ENCODE measurements at regions not wholly inside any gene's neighbourhood (a gene's known extent, or its start where the extent isn't known, plus 50 kb on each side); places are given as distances from the start of the nearest gene placed in this dataset.
"Not testable (repeated sequence)": the region's sequence is repeated elsewhere in the genome, so short reads cannot be mapped to it uniquely, and the experiment has no call there.

- H3K9me3 ChIP-seq (ENCODE audit: control insufficient read depth, low read length); DNase-seq; H3K4me3 ChIP-seq (ENCODE audit: low read length in 2 of 2); H3K36me3 ChIP-seq (ENCODE audit: control insufficient read depth in 1 of 2, insufficient read depth in 2 of 2, low read length in 1 of 2); H3K4me1 ChIP-seq (ENCODE audit: control insufficient read depth in 1 of 2, insufficient read depth in 2 of 2, low read length in 2 of 2); H3K27ac ChIP-seq (ENCODE audit: low read depth in 1 of 2, low read length in 2 of 2); H3K27me3 ChIP-seq (ENCODE audit: control insufficient read depth in 1 of 2, insufficient read depth in 2 of 2, low read length in 1 of 2); ATAC-seq (ENCODE audit: low FRiP score); intact Hi-C loops (cut with DNase I): not testable (repeated sequence)
- WGBS, 2 donors = 86 to 92% methylated on average over 5 of the region's 5 CpGs
Observed at GRCh38 chr2:230634721-230635313, 77.8 kb upstream of the CAB39 start.

GRCh38 chr2:230636684-230637271, 75.9 kb upstream of the CAB39 start:
- Histone ChIP-seq H3K27me3 (ENCODE audit: control insufficient read depth in 1 of 2, insufficient read depth in 2 of 2, low read length in 1 of 2) (no peaks in the 10 kb centered on the region), H3K27ac (ENCODE audit: low read depth in 1 of 2, low read length in 2 of 2) (no peak overlapping the region), H3K36me3 (ENCODE audit: control insufficient read depth in 1 of 2, insufficient read depth in 2 of 2, low read length in 1 of 2) (no peaks in the 10 kb centered on the region), H3K4me1 (ENCODE audit: control insufficient read depth in 1 of 2, insufficient read depth in 2 of 2, low read length in 2 of 2) (no peaks in the 10 kb centered on the region), H3K4me3 (ENCODE audit: low read length in 2 of 2) (no peak overlapping the region), H3K9me3 (ENCODE audit: control insufficient read depth, low read length) (no peaks in the 10 kb centered on the region)
- intact Hi-C loops (cut with DNase I) = no loop called here
- no peak for DNase-seq
- no peak for ATAC-seq (ENCODE audit: low FRiP score)
- WGBS, 2 donors = 56 to 58% methylated on average over 6 of the region's 6 CpGs

GRCh38 chr2:230637486-230637885, 75.2 kb upstream of the CAB39 start:
- DNase-seq; H3K36me3 ChIP-seq (ENCODE audit: control insufficient read depth in 1 of 2, insufficient read depth in 2 of 2, low read length in 1 of 2); H3K27me3 ChIP-seq (ENCODE audit: control insufficient read depth in 1 of 2, insufficient read depth in 2 of 2, low read length in 1 of 2); intact Hi-C loops (cut with DNase I); H3K4me3 ChIP-seq (ENCODE audit: low read length in 2 of 2); H3K4me1 ChIP-seq (ENCODE audit: control insufficient read depth in 1 of 2, insufficient read depth in 2 of 2, low read length in 2 of 2); ATAC-seq (ENCODE audit: low FRiP score); H3K9me3 ChIP-seq (ENCODE audit: control insufficient read depth, low read length); H3K27ac ChIP-seq (ENCODE audit: low read depth in 1 of 2, low read length in 2 of 2): not testable (repeated sequence)
- 83 to 85% methylated on average over 8 of the region's 8 CpGs for WGBS, 2 donors

- Histone ChIP-seq H3K27me3 (ENCODE audit: control insufficient read depth in 1 of 2, insufficient read depth in 2 of 2, low read length in 1 of 2) (no peaks in the 10 kb centered on the region), H3K9me3 (ENCODE audit: control insufficient read depth, low read length) (no peaks in the 10 kb centered on the region), H3K4me1 (ENCODE audit: control insufficient read depth in 1 of 2, insufficient read depth in 2 of 2, low read length in 2 of 2) (no peaks in the 10 kb centered on the region), H3K36me3 (ENCODE audit: control insufficient read depth in 1 of 2, insufficient read depth in 2 of 2, low read length in 1 of 2) (no peaks in the 10 kb centered on the region), H3K27ac (ENCODE audit: low read depth in 1 of 2, low read length in 2 of 2) (no peak overlapping the region), H3K4me3 (ENCODE audit: low read length in 2 of 2) (no peak overlapping the region)
- 74 to 76% methylated on average over 6 of the region's 6 CpGs for WGBS, 2 donors
- intact Hi-C loops (cut with DNase I) = no loop called here
- ATAC-seq (ENCODE audit: low FRiP score) = no peak
- no peak for DNase-seq
Observed at GRCh38 chr2:230640540-230641011, 72.1 kb upstream of the CAB39 start.

- no peak for DNase-seq
- Histone ChIP-seq H3K27ac (ENCODE audit: low read depth in 1 of 2, low read length in 2 of 2) (no peak overlapping the region), H3K27me3 (ENCODE audit: control insufficient read depth in 1 of 2, insufficient read depth in 2 of 2, low read length in 1 of 2) (no peaks in the 10 kb centered on the region), H3K36me3 (ENCODE audit: control insufficient read depth in 1 of 2, insufficient read depth in 2 of 2, low read length in 1 of 2) (no peaks in the 10 kb centered on the region), H3K4me3 (ENCODE audit: low read length in 2 of 2) (no peak overlapping the region), H3K9me3 (ENCODE audit: control insufficient read depth, low read length) (no peaks in the 10 kb centered on the region), H3K4me1 (ENCODE audit: control insufficient read depth in 1 of 2, insufficient read depth in 2 of 2, low read length in 2 of 2) (no peaks in the 10 kb centered on the region)
- WGBS, 2 donors = 91 to 93% methylated on average over 4 of the region's 4 CpGs
- no peak for ATAC-seq (ENCODE audit: low FRiP score)
- intact Hi-C loops (cut with DNase I) = no loop called here
Observed at GRCh38 chr2:230642966-230643365, 69.7 kb upstream of the CAB39 start.

GRCh38 chr2:230643576-230644291, 68.9 kb upstream of the CAB39 start:
- 73 to 74% methylated on average over 9 of the region's 9 CpGs for WGBS, 2 donors

GRCh38 chr2:230644356-230644935, 68.2 kb upstream of the CAB39 start:
- no peaks in the 10 kb centered on the region for H3K4me1 ChIP-seq (ENCODE audit: control insufficient read depth in 1 of 2, insufficient read depth in 2 of 2, low read length in 2 of 2)
- intact Hi-C loops (cut with DNase I) = no loop called here
- ATAC-seq (ENCODE audit: low FRiP score) (no peak), DNase-seq (no peak)
- no peaks in the 10 kb centered on the region for H3K27me3 ChIP-seq (ENCODE audit: control insufficient read depth in 1 of 2, insufficient read depth in 2 of 2, low read length in 1 of 2)
- no peaks in the 10 kb centered on the region for H3K36me3 ChIP-seq (ENCODE audit: control insufficient read depth in 1 of 2, insufficient read depth in 2 of 2, low read length in 1 of 2)
- 89 to 92% methylated on average over 6 of the region's 6 CpGs for WGBS, 2 donors
- H3K9me3 ChIP-seq (ENCODE audit: control insufficient read depth, low read length) = no peaks in the 10 kb centered on the region
- no peak overlapping the region for H3K27ac ChIP-seq (ENCODE audit: low read depth in 1 of 2, low read length in 2 of 2)
- no peak overlapping the region for H3K4me3 ChIP-seq (ENCODE audit: low read length in 2 of 2)

More at GRCh38 chr2:230643576-230644291, 68.9 kb upstream of the CAB39 start:
- H3K4me1 ChIP-seq (ENCODE audit: control insufficient read depth in 1 of 2, insufficient read depth in 2 of 2, low read length in 2 of 2) = no peaks in the 10 kb centered on the region
- no peaks in the 10 kb centered on the region for H3K9me3 ChIP-seq (ENCODE audit: control insufficient read depth, low read length)
- no peak overlapping the region for H3K27ac ChIP-seq (ENCODE audit: low read depth in 1 of 2, low read length in 2 of 2)
- no peaks in the 10 kb centered on the region for H3K36me3 ChIP-seq (ENCODE audit: control insufficient read depth in 1 of 2, insufficient read depth in 2 of 2, low read length in 1 of 2)
- intact Hi-C loops (cut with DNase I) = no loop called here
- no peaks in the 10 kb centered on the region for H3K27me3 ChIP-seq (ENCODE audit: control insufficient read depth in 1 of 2, insufficient read depth in 2 of 2, low read length in 1 of 2)
- H3K4me3 ChIP-seq (ENCODE audit: low read length in 2 of 2) = no peak overlapping the region
- peak; percentile 48 for ATAC-seq (ENCODE audit: low FRiP score)
- DNase-seq = peak in 1 of 2 donors; percentile 75

GRCh38 chr2:230648356-230648755, 64.3 kb upstream of the CAB39 start:
- ATAC-seq (ENCODE audit: low FRiP score) = no peak
- intact Hi-C loops (cut with DNase I) = no loop called here
- 92% methylated on average over 8 of the region's 8 CpGs for WGBS, 2 donors

More at GRCh38 chr2:230648356-230648755, 64.3 kb upstream of the CAB39 start:
- Histone ChIP-seq H3K36me3 (ENCODE audit: control insufficient read depth in 1 of 2, insufficient read depth in 2 of 2, low read length in 1 of 2) (no peaks in the 10 kb centered on the region), H3K4me1 (ENCODE audit: control insufficient read depth in 1 of 2, insufficient read depth in 2 of 2, low read length in 2 of 2) (no peaks in the 10 kb centered on the region), H3K4me3 (ENCODE audit: low read length in 2 of 2) (no peak overlapping the region), H3K27me3 (ENCODE audit: control insufficient read depth in 1 of 2, insufficient read depth in 2 of 2, low read length in 1 of 2) (no peaks in the 10 kb centered on the region), H3K27ac (ENCODE audit: low read depth in 1 of 2, low read length in 2 of 2) (no peak overlapping the region), H3K9me3 (ENCODE audit: control insufficient read depth, low read length) (no peaks in the 10 kb centered on the region)
- no peak for DNase-seq

Data from aorta (tissue), 5 donors.